ENCODE measurements at regions not wholly inside any gene's neighbourhood (a gene's known extent, or its start where the extent isn't known, plus 50 kb on each side); places are given as distances from the start of the nearest gene placed in this dataset.

GRCh38 chr3:177523872-177524438 lies 326.7 kb upstream of the TBL1XR1 start (continued):
- TF ChIP-seq TFAP4 (IDR thresholded peaks at IDR 0.05; ENCODE audit: borderline replicate concordance, low read depth), result peak; percentile 59; the same call in 1 of the 2 replicates
- peak; percentile 72 for TF ChIP-seq FOXA3 (CRISPR knock-in tag; IDR thresholded peaks at IDR 0.05)
- TF ChIP-seq ZNF747 (CRISPR knock-in tag; IDR thresholded peaks at IDR 0.05; ENCODE audit: borderline replicate concordance), result 0 out of 2 replicates have a peak, but pooled peaks have one; percentile 35
- TF ChIP-seq POLR2AphosphoS2 (IDR thresholded peaks at IDR 0.05; ENCODE audit: low read depth, low read length), result no peak
- TF ChIP-seq BCLAF1 (IDR thresholded peaks at IDR 0.05), result no peak
- no peak for TF ChIP-seq CHD2 (IDR thresholded peaks at IDR 0.05; ENCODE audit: low read depth, low read length)
- TF ChIP-seq SNAPC4 (CRISPR knock-in tag; IDR thresholded peaks at IDR 0.05), result no peak
- TF ChIP-seq GMEB2 (CRISPR knock-in tag; IDR thresholded peaks at IDR 0.05; ENCODE audit: low read depth), result no peak
- no peak for TF ChIP-seq POLR2G (IDR thresholded peaks at IDR 0.05; ENCODE audit: low read depth, low read length)
- TF ChIP-seq ATRX (CRISPR knock-in tag; IDR thresholded peaks at IDR 0.05; ENCODE audit: borderline replicate concordance), result no peak
- TF ChIP-seq NONO (IDR thresholded peaks at IDR 0.05), result no peak
- 0 out of 2 replicates have a peak, but pooled peaks have one; percentile 29 for TF ChIP-seq NONO (CRISPR knock-in tag; conservative IDR thresholded peaks at IDR 0.05)
- no peak for TF ChIP-seq ZSCAN29 (CRISPR knock-in tag; conservative IDR thresholded peaks at IDR 0.05)
- no peak for TF ChIP-seq LCORL (IDR thresholded peaks at IDR 0.05)
- TF ChIP-seq LCORL (CRISPR knock-in tag; IDR thresholded peaks at IDR 0.05), result peak; percentile 49; the same call in 1 of the 2 replicates
- TF ChIP-seq DPF2 (CRISPR knock-in tag; IDR thresholded peaks at IDR 0.05; ENCODE audit: borderline replicate concordance, low read depth), result 0 out of 2 replicates have a peak, but pooled peaks have one; percentile 26
- TF ChIP-seq CREB1 (IDR thresholded peaks at IDR 0.05), result no peak
- TF ChIP-seq CREB1 (CRISPR knock-in tag; IDR thresholded peaks at IDR 0.05), result no peak
- no peak for TF ChIP-seq ZNF17 (CRISPR knock-in tag; IDR thresholded peaks at IDR 0.05)
- TF ChIP-seq ZKSCAN8 (CRISPR knock-in tag; IDR thresholded peaks at IDR 0.05; ENCODE audit: borderline replicate concordance), result peak; percentile 74
- TF ChIP-seq ATF1 (CRISPR knock-in tag; IDR thresholded peaks at IDR 0.05), result 0 out of 2 replicates have a peak, but pooled peaks have one; percentile 52
- no peak for TF ChIP-seq RBAK (CRISPR knock-in tag; IDR thresholded peaks at IDR 0.05)
